SK-N-MC (cell line): ENCODE measurements at regions not wholly inside any gene's neighbourhood (a gene's known extent, or its start where the extent isn't known, plus 50 kb on each side); places are given as distances from the start of the nearest gene placed in this dataset.

Experiments
- EZH2 ChIP-seq: fragments of 200-600 bp; sonication (generic); IDR thresholded peaks from one replicate; pipeline ENCODE4 v1.6.1; 2017; ENCODE audit warnings: antibody characterized with exemption
- FOXP2 ChIP-seq: optimal IDR thresholded peaks from 2 replicates; pipeline ENCODE3; 2011; ENCODE audit warnings: mild to moderate bottlenecking, moderate library complexity; ENCODE audit not compliant: insufficient read depth; ENCODE audit errors: extremely low read length, control extremely low read depth
- POLR2AphosphoS5 ChIP-seq: IDR thresholded peaks from 2 replicates; pipeline ENCODE4 v1.6.1; 2012; ENCODE audit warnings: mild to moderate bottlenecking, low read depth, low read length, borderline replicate concordance

DNA sequence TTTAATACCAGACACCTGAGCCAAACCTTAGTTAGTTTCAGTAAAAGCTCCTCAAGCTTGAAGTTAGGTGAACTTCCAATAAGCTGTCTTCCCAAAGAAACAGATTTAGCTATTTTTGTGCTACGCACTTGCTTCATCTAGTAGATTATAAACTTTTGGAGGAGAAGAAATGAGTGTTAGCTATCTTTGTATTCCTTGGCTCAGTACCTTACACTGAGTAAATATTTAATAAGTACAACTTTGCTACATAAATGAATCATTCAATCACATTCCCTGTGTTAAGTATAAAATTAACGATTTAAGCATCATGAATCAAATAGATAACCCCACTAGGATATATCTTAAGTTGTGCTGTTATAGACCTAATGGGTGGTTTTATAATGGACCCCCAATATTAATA lies 307.0 kb downstream of the PCNX1 start:
- TF ChIP-seq POLR2AphosphoS5 (no peak), EZH2 (no peak), FOXP2 (no peak)
